ENCODE measurements at regions not wholly inside any gene's neighbourhood (a gene's known extent, or its start where the extent isn't known, plus 50 kb on each side); places are given as distances from the start of the nearest gene placed in this dataset.

GRCh38 chr6:125662296-125662695, 87.1 kb upstream of the HEY2 start:
- 55 to 65% methylated on average over 4 of the region's 4 CpGs for WGBS, 2 donors
- DNase-seq (no peak), FAIRE-seq (no peak), ATAC-seq (no peak)
- Histone ChIP-seq H3K4me1 (no peaks in the 10 kb centered on the region), H3K36me3 (no peaks in the 10 kb centered on the region), H3K9me3 (no peaks in the 10 kb centered on the region), H3K27ac (no peak overlapping the region), H3K4me3 (no peak overlapping the region), H3K27me3 (no peaks in the 10 kb centered on the region)
- TF ChIP-seq CTCF (IDR thresholded peaks at IDR 0.05) = no peak
- intact Hi-C loops (cut with DNase I) = no loop called here

GRCh38 chr6:125665295-125665814, 84.1 kb upstream of the HEY2 start:
- FAIRE-seq = no peak
- 67 to 74% methylated on average over 5 of the region's 5 CpGs for WGBS, 2 donors

GRCh38 chr6:125667326-125667725, 82.1 kb upstream of the HEY2 start:
- no peak for DNase-seq
- H3K4me1 ChIP-seq = no peaks in the 10 kb centered on the region
- no peaks in the 10 kb centered on the region for H3K9me3 ChIP-seq
- no peak overlapping the region for H3K4me3 ChIP-seq
- H3K27ac ChIP-seq = no peak overlapping the region
- no peaks in the 10 kb centered on the region for H3K27me3 ChIP-seq
- ATAC-seq = no peak
- H3K36me3 ChIP-seq = no peaks in the 10 kb centered on the region
- no peak for TF ChIP-seq CTCF (IDR thresholded peaks at IDR 0.05)
- intact Hi-C loops (cut with DNase I) = no loop called here
- 75 to 79% methylated on average over 6 of the region's 6 CpGs for WGBS, 2 donors
- no peak for FAIRE-seq

More at GRCh38 chr6:125665295-125665814, 84.1 kb upstream of the HEY2 start:
- Histone ChIP-seq H3K27ac (no peak overlapping the region), H3K4me3 (no peak overlapping the region), H3K4me1 (no peaks in the 10 kb centered on the region), H3K27me3 (no peaks in the 10 kb centered on the region), H3K9me3 (no peaks in the 10 kb centered on the region), H3K36me3 (no peaks in the 10 kb centered on the region)
- DNase-seq (no peak), ATAC-seq (no peak)
- no peak for TF ChIP-seq CTCF (IDR thresholded peaks at IDR 0.05)
- intact Hi-C loops (cut with DNase I) = no loop called here

- H3K27me3 ChIP-seq = no peaks in the 10 kb centered on the region
- ATAC-seq (no peak), FAIRE-seq (no peak), DNase-seq (no peak)
- no peaks in the 10 kb centered on the region for H3K4me1 ChIP-seq
- no peak for TF ChIP-seq CTCF (IDR thresholded peaks at IDR 0.05)
- WGBS, 2 donors = 77 to 84% methylated on average over 8 of the region's 8 CpGs
- no peaks in the 10 kb centered on the region for H3K36me3 ChIP-seq
- H3K9me3 ChIP-seq = no peaks in the 10 kb centered on the region
- no peak overlapping the region for H3K4me3 ChIP-seq
- H3K27ac ChIP-seq = no peak overlapping the region
- intact Hi-C loops (cut with DNase I) = no loop called here
These were observed 81.4 kb upstream of the HEY2 start for GRCh38 chr6:125668071-125668470.

GRCh38 chr6:125670568-125670967, 78.9 kb upstream of the HEY2 start:
- WGBS, 2 donors = 25 to 27% methylated on average over 5 of the region's 5 CpGs
- H3K4me3 ChIP-seq = no peak overlapping the region
- DNase-seq (no peak), ATAC-seq (no peak), FAIRE-seq (no peak)
- H3K27me3 ChIP-seq = no peaks in the 10 kb centered on the region
- no peaks in the 10 kb centered on the region for H3K36me3 ChIP-seq
- H3K9me3 ChIP-seq = no peaks in the 10 kb centered on the region
- TF ChIP-seq CTCF (IDR thresholded peaks at IDR 0.05) = no peak
- H3K4me1 ChIP-seq = no peaks in the 10 kb centered on the region
- H3K27ac ChIP-seq = no peak overlapping the region
- intact Hi-C loops (cut with DNase I) = no loop called here
